GM13976 (cell line): ENCODE measurements at regions not wholly inside any gene's neighbourhood (a gene's known extent, or its start where the extent isn't known, plus 50 kb on each side); places are given as distances from the start of the nearest gene placed in this dataset.

Source experiments
- DNase-seq: peaks from one replicate; pipeline ENCODE4 v3.0.0; 2012; ENCODE audit warnings: low spot score
- CTCF ChIP-seq: IDR thresholded peaks from 2 replicates; pipeline ENCODE4 v1.5.1; 2012; ENCODE audit warnings: borderline replicate concordance, mild to moderate bottlenecking; ENCODE audit not compliant: insufficient read depth; ENCODE audit errors: extremely low read depth, missing control alignments, control extremely low read depth
- in situ Hi-C: fragments of 300-500 bp; cut with MboI; formaldehyde crosslinking; loops from one replicate; pipeline ENCODE4 v1.12.0; 2022; ENCODE audit warnings: low sequenced_read_pairs, mixed read lengths, inconsistent platforms; ENCODE audit not compliant: unreplicated experiment

GRCh38 chr2:217647226-217647625 lies 355.6 kb downstream of the TNS1 start:
- TF ChIP-seq CTCF, result no peak
- in situ Hi-C loops, result no loop called here
- DNase-seq, result no peak

- in situ Hi-C loops, result no loop called here
- no peak for DNase-seq
- TF ChIP-seq CTCF, result no peak
Observed at GRCh38 chr2:217645896-217646295, 356.9 kb downstream of the TNS1 start.

- in situ Hi-C loops, result no loop called here
- no peak for TF ChIP-seq CTCF
- DNase-seq, result no peak
Observed at GRCh38 chr2:217643789-217644301, 358.9 kb downstream of the TNS1 start.

GRCh38 chr2:217642944-217643343 lies 359.9 kb downstream of the TNS1 start:
- no peak for TF ChIP-seq CTCF
- DNase-seq, result no peak
- in situ Hi-C loops, result no loop called here

GRCh38 chr2:217641960-217642359 lies 360.8 kb downstream of the TNS1 start:
- TF ChIP-seq CTCF, result no peak
- in situ Hi-C loops, result no loop called here
- DNase-seq, result no peak

GRCh38 chr2:217639481-217639880 lies 363.3 kb downstream of the TNS1 start:
- TF ChIP-seq CTCF, result no peak
- no peak for DNase-seq
- in situ Hi-C loops, result no loop called here

- no peak for DNase-seq
- no peak for TF ChIP-seq CTCF
- in situ Hi-C loops, result no loop called here
Observed at GRCh38 chr2:217638533-217638932, 364.3 kb downstream of the TNS1 start.
